ENCODE measurements at regions not wholly inside any gene's neighbourhood (a gene's known extent, or its start where the extent isn't known, plus 50 kb on each side); places are given as distances from the start of the nearest gene placed in this dataset.

DNA sequence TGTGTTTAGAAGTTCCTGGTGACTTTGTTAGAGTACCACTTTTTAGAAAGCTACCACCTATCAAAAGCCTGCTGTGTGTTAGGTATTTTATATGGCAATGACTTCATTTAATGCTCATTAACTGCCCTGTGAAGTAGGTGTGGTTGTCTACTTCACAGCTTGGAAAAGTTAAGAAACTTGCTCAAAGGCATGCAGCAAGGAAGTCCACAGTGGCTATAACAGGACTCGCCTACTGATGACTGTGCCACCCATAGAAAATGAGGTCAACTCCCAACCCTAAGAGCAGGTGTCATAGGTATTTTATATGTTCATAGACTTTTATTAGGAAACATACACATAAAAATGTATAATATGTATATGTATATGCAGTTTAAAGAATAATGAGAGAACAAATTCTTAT is 125.2 kb upstream of the PAX6 start:
- no peak overlapping the region for H2AFZ ChIP-seq (ENCODE audit: low read depth, low read length)
- no peaks in the 10 kb centered on the region for H3K79me2 ChIP-seq (ENCODE audit: control insufficient read depth, insufficient read depth, low read length)
- H4K20me1 ChIP-seq (replicated peaks; ENCODE audit: control insufficient read depth, insufficient read depth, low read length) = no peaks in the 10 kb centered on the region
- no peak for TF ChIP-seq ZFX (CRISPR knock-in tag; IDR thresholded peaks at IDR 0.05)
- TF ChIP-seq RBBP5 (IDR thresholded peaks at IDR 0.05; ENCODE audit: borderline replicate concordance, insufficient read depth, low read length, poor library complexity, severe bottlenecking) = no peak
- no peak for TF ChIP-seq PTTG1 (tag; IDR thresholded peaks at IDR 0.05; ENCODE audit: low read depth)
- TF ChIP-seq BACH1 (tag; IDR thresholded peaks at IDR 0.05) = no peak
- TF ChIP-seq ZNF3 (CRISPR knock-in tag; IDR thresholded peaks at IDR 0.05) = no peak
- TF ChIP-seq, protein P1, sequence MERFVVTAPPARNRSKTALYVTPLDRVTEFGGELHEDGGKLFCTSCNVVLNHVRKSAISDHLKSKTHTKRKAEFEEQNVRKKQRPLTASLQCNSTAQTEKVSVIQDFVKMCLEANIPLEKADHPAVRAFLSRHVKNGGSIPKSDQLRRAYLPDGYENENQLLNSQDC (CRISPR knock-in tag; IDR thresholded peaks at IDR 0.05) = no peak
- TF ChIP-seq ZBTB17 (CRISPR knock-in tag; IDR thresholded peaks at IDR 0.05) = no peak
- TF ChIP-seq, protein P2, sequence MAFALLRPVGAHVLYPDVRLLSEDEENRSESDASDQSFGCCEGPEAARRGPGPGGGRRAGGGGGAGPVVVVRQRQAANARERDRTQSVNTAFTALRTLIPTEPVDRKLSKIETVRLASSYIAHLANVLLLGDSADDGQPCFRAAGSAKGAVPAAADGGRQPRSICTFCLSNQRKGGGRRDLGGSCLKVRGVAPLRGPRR (CRISPR knock-in tag; IDR thresholded peaks at IDR 0.05) = no peak
- no peak for TF ChIP-seq FOXM1 (IDR thresholded peaks at IDR 0.05; ENCODE audit: low read depth)
- TF ChIP-seq FOXM1 (CRISPR knock-in tag; IDR thresholded peaks at IDR 0.05; ENCODE audit: low read depth) = no peak
- no peak for TF ChIP-seq ZKSCAN8 (CRISPR knock-in tag; IDR thresholded peaks at IDR 0.05)
- no peak for TF ChIP-seq MEIS2 (IDR thresholded peaks at IDR 0.05; ENCODE audit: partially characterized antibody)
- TF ChIP-seq ZNF780A (CRISPR knock-in tag; IDR thresholded peaks at IDR 0.05) = no peak
- TF ChIP-seq, protein P3, sequence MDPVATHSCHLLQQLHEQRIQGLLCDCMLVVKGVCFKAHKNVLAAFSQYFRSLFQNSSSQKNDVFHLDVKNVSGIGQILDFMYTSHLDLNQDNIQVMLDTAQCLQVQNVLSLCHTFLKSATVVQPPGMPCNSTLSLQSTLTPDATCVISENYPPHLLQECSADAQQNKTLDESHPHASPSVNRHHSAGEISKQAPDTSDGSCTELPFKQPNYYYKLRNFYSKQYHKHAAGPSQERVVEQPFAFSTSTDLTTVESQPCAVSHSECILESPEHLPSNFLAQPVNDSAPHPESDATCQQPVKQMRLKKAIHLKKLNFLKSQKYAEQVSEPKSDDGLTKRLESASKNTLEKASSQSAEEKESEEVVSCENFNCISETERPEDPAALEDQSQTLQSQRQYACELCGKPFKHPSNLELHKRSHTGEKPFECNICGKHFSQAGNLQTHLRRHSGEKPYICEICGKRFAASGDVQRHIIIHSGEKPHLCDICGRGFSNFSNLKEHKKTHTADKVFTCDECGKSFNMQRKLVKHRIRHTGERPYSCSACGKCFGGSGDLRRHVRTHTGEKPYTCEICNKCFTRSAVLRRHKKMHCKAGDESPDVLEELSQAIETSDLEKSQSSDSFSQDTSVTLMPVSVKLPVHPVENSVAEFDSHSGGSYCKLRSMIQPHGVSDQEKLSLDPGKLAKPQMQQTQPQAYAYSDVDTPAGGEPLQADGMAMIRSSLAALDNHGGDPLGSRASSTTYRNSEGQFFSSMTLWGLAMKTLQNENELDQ (CRISPR knock-in tag; IDR thresholded peaks at IDR 0.05; ENCODE audit: borderline replicate concordance) = no peak
- TF ChIP-seq XRCC5 (IDR thresholded peaks at IDR 0.05; ENCODE audit: low read depth, low read length) = no peak
- no peak for TF ChIP-seq HDAC8 (tag; IDR thresholded peaks at IDR 0.05)
- no peak for TF ChIP-seq ZNF165 (CRISPR knock-in tag; IDR thresholded peaks at IDR 0.05; ENCODE audit: borderline replicate concordance)
- H3K27me3 ChIP-seq (ENCODE audit: control insufficient read depth in 2 of 2, insufficient read depth in 2 of 2, low read length in 2 of 2) = no peaks in the 10 kb centered on the region
- H3K4me2 ChIP-seq (ENCODE audit: insufficient read depth, low read length) = no peak overlapping the region
- ATAC-seq = no peak
- no peaks in the 10 kb centered on the region for H3K9me1 ChIP-seq (ENCODE audit: control insufficient read depth, insufficient read depth, low read length)
- H3K9me3 ChIP-seq (replicated peaks; ENCODE audit: control insufficient read depth, insufficient read depth, low read depth, low read length) = no peaks in the 10 kb centered on the region
- DNase-seq (ENCODE audit: extremely low read depth in 1 of 4, low spot score in 3 of 4) = no peak
- no peaks in the 10 kb centered on the region for H3K4me1 ChIP-seq (replicated peaks in 1 of 2; ENCODE audit: control insufficient read depth in 2 of 2, insufficient read depth in 2 of 2, low read length in 2 of 2)
- H3K27ac ChIP-seq (ENCODE audit: extremely low read depth, low read depth, low read length) = no peak overlapping the region
- ChIA-PET POLR2A (no interaction called here), CTCF (ENCODE audit: low intra/inter-chr PET ratio) (no interaction called here)
- in situ Hi-C loops (cut with MboI) = no loop called here
- H3K36me3 ChIP-seq (ENCODE audit: control insufficient read depth, insufficient read depth, low read length) = no peaks in the 10 kb centered on the region
- no TSS peak for BruUV-seq (replicated peaks)
- no peak overlapping the region for H3K4me3 ChIP-seq
- WGBS (ENCODE audit: insufficient coverage, low coverage, missing lambda C conversion rate) = 0% methylated on average over 1 of the region's 1 CpG
- intact Hi-C loops (cut with micrococcal nuclease) = no loop called here
- H3K9ac ChIP-seq (ENCODE audit: insufficient read depth in 1 of 2, low read depth in 2 of 2, low read length in 2 of 2) = no peak overlapping the region
- FAIRE-seq = no peak
